Skeletal muscle satellite cell (primary cell): ENCODE measurements at regions not wholly inside any gene's neighbourhood (a gene's known extent, or its start where the extent isn't known, plus 50 kb on each side); places are given as distances from the start of the nearest gene placed in this dataset.

ENCODE experiments used
- H3K27me3 ChIP-seq: 2 replicates; pipeline ENCODE4 v1.7.0; 2013; ENCODE audit warnings: low read length; ENCODE audit not compliant: control insufficient read depth, insufficient read depth
- H3K36me3 ChIP-seq: 2 replicates; pipeline ENCODE4 v1.7.0; 2013; ENCODE audit warnings: mild to moderate bottlenecking, control low read depth, low read length; ENCODE audit not compliant: insufficient read depth
- H3K4me1 ChIP-seq: 2 replicates; pipeline ENCODE4 v1.7.0; 2013; ENCODE audit warnings: low read length; ENCODE audit not compliant: control insufficient read depth, insufficient read depth
- H3K4me2 ChIP-seq: 2 replicates; pipeline ENCODE4 v1.7.0; 2013; ENCODE audit warnings: mild to moderate bottlenecking, low read length
- H3K4me3 ChIP-seq: 2 replicates; pipeline ENCODE4 v1.7.0; 2013; ENCODE audit warnings: low read length
- H3K9ac ChIP-seq: 2 replicates; pipeline ENCODE4 v1.7.0; 2013; ENCODE audit warnings: mild to moderate bottlenecking, low read depth, low read length, moderate library complexity
- H3K9me3 ChIP-seq: replicated peaks from 2 replicates; pipeline ENCODE4 v1.7.0; 2013; ENCODE audit warnings: mild to moderate bottlenecking, control low read depth, low read length

GRCh38 chr2:45154606-45155155 lies 145.4 kb upstream of the SIX2 start:
- H3K4me3 ChIP-seq, result no peak overlapping the region
- H3K9ac ChIP-seq, result no peak overlapping the region
- H3K4me1 ChIP-seq, result no peaks in the 10 kb centered on the region
- H3K4me2 ChIP-seq, result no peak overlapping the region
- no peaks in the 10 kb centered on the region for H3K9me3 ChIP-seq
- no peaks in the 10 kb centered on the region for H3K27me3 ChIP-seq
- no peaks in the 10 kb centered on the region for H3K36me3 ChIP-seq

- Histone ChIP-seq H3K9ac (no peak overlapping the region), H3K36me3 (no peaks in the 10 kb centered on the region), H3K4me1 (no peaks in the 10 kb centered on the region), H3K4me3 (no peak overlapping the region), H3K4me2 (no peak overlapping the region), H3K27me3 (no peaks in the 10 kb centered on the region), H3K9me3 (no peaks in the 10 kb centered on the region)
Measured at GRCh38 chr2:45154144-45154543, 144.9 kb upstream of the SIX2 start.

GRCh38 chr2:45153121-45153520 lies 143.9 kb upstream of the SIX2 start:
- Histone ChIP-seq H3K4me3 (no peak overlapping the region), H3K4me2 (no peak overlapping the region), H3K4me1 (no peaks in the 10 kb centered on the region), H3K9ac (no peak overlapping the region), H3K27me3 (no peaks in the 10 kb centered on the region), H3K36me3 (no peaks in the 10 kb centered on the region), H3K9me3 (no peaks in the 10 kb centered on the region)

GRCh38 chr2:45152691-45153090 lies 143.4 kb upstream of the SIX2 start:
- H3K9ac ChIP-seq, result no peak overlapping the region
- no peaks in the 10 kb centered on the region for H3K36me3 ChIP-seq
- no peak overlapping the region for H3K4me2 ChIP-seq
- H3K27me3 ChIP-seq, result no peaks in the 10 kb centered on the region
- H3K4me3 ChIP-seq, result no peak overlapping the region
- H3K9me3 ChIP-seq, result no peaks in the 10 kb centered on the region
- no peaks in the 10 kb centered on the region for H3K4me1 ChIP-seq

GRCh38 chr2:45145073-45145899 lies 136.0 kb upstream of the SIX2 start:
- no peak overlapping the region for H3K9ac ChIP-seq
- no peaks in the 10 kb centered on the region for H3K36me3 ChIP-seq
- H3K4me1 ChIP-seq, result no peaks in the 10 kb centered on the region
- no peaks in the 10 kb centered on the region for H3K9me3 ChIP-seq
- H3K4me3 ChIP-seq, result no peak overlapping the region
- no peak overlapping the region for H3K4me2 ChIP-seq
- H3K27me3 ChIP-seq, result peaks cover 3% of the 10 kb centered on the region

- peaks cover 3% of the 10 kb centered on the region for H3K27me3 ChIP-seq
Measured at GRCh38 chr2:45141883-45142866, 132.9 kb upstream of the SIX2 start.

GRCh38 chr2:45140675-45141074 lies 131.4 kb upstream of the SIX2 start:
- H3K4me3 ChIP-seq, result no peak overlapping the region
- no peaks in the 10 kb centered on the region for H3K9me3 ChIP-seq
- no peaks in the 10 kb centered on the region for H3K36me3 ChIP-seq
- no peaks in the 10 kb centered on the region for H3K4me1 ChIP-seq
- no peak overlapping the region for H3K9ac ChIP-seq
- H3K4me2 ChIP-seq, result no peak overlapping the region
- H3K27me3 ChIP-seq, result peaks cover 3% of the 10 kb centered on the region

More at GRCh38 chr2:45141883-45142866, 132.9 kb upstream of the SIX2 start:
- no peak overlapping the region for H3K4me3 ChIP-seq
- no peaks in the 10 kb centered on the region for H3K36me3 ChIP-seq
- H3K9ac ChIP-seq, result no peak overlapping the region
- no peaks in the 10 kb centered on the region for H3K4me1 ChIP-seq
- no peaks in the 10 kb centered on the region for H3K9me3 ChIP-seq
- no peak overlapping the region for H3K4me2 ChIP-seq

GRCh38 chr2:45138904-45139303 lies 129.7 kb upstream of the SIX2 start:
- no peak overlapping the region for H3K9ac ChIP-seq
- H3K27me3 ChIP-seq, result peaks cover 3% of the 10 kb centered on the region
- no peak overlapping the region for H3K4me2 ChIP-seq
- peaks cover 12% of the 10 kb centered on the region for H3K4me1 ChIP-seq
- H3K4me3 ChIP-seq, result no peak overlapping the region
- no peaks in the 10 kb centered on the region for H3K36me3 ChIP-seq
- H3K9me3 ChIP-seq, result no peaks in the 10 kb centered on the region

GRCh38 chr2:45137966-45138695 lies 128.9 kb upstream of the SIX2 start:
- H3K27me3 ChIP-seq, result no peaks in the 10 kb centered on the region
- H3K9me3 ChIP-seq, result no peaks in the 10 kb centered on the region
- H3K4me2 ChIP-seq, result no peak overlapping the region
- no peaks in the 10 kb centered on the region for H3K36me3 ChIP-seq
- peaks cover 13% of the 10 kb centered on the region for H3K4me1 ChIP-seq
- no peak overlapping the region for H3K9ac ChIP-seq
- H3K4me3 ChIP-seq, result no peak overlapping the region

GRCh38 chr2:45134726-45135125 lies 125.5 kb upstream of the SIX2 start:
- no peaks in the 10 kb centered on the region for H3K36me3 ChIP-seq
- H3K4me2 ChIP-seq, result no peak overlapping the region
- H3K9me3 ChIP-seq, result no peaks in the 10 kb centered on the region
- H3K9ac ChIP-seq, result no peak overlapping the region
- H3K4me1 ChIP-seq, result peaks cover 23% of the 10 kb centered on the region
- no peak overlapping the region for H3K4me3 ChIP-seq
- H3K27me3 ChIP-seq, result no peaks in the 10 kb centered on the region

GRCh38 chr2:45134014-45134413 lies 124.8 kb upstream of the SIX2 start:
- Histone ChIP-seq H3K27me3 (no peaks in the 10 kb centered on the region), H3K4me1 (peaks cover 30% of the 10 kb centered on the region), H3K4me2 (no peak overlapping the region)

More at GRCh38 chr2:45134014-45134413, 124.8 kb upstream of the SIX2 start:
- Histone ChIP-seq H3K9me3 (no peaks in the 10 kb centered on the region), H3K9ac (no peak overlapping the region), H3K4me3 (no peak overlapping the region), H3K36me3 (no peaks in the 10 kb centered on the region)
